Esophagus squamous epithelium (tissue), 5 donors: ENCODE measurements at regions not wholly inside any gene's neighbourhood (a gene's known extent, or its start where the extent isn't known, plus 50 kb on each side); places are given as distances from the start of the nearest gene placed in this dataset.
A peak's percentile ranks its signal among the peaks of the same experiment; 100 is the strongest.

Experiments
- DNase-seq: peaks from one replicate; lab custom pipeline; 2025; lab: John Stamatoyannopoulos, UW
- H3K27ac ChIP-seq, 4 donors: fragments of 200-600 bp; sonication (generic); one replicate each; pipeline ENCODE4 v1.5.1; 2016 to 2019; ENCODE audit warnings: mild to moderate bottlenecking in 1 of 4
- H3K27me3 ChIP-seq, 4 donors: fragments of 200-600 bp; sonication (generic); 1 replicate in 3 of 4; 2 replicates in 1 of 4; pipeline versions ENCODE4 v1.5.1 to v1.6.0; 2017 to 2021; ENCODE audit warnings: antibody characterized with exemption in 1 of 4
- H3K36me3 ChIP-seq, 3 donors: fragments of 200-600 bp; sonication (generic); one replicate each; pipeline ENCODE4 v1.5.1; 2016 to 2019
- H3K4me1 ChIP-seq, 3 donors: fragments of 200-600 bp; sonication (generic); one replicate each; pipeline ENCODE4 v1.5.1; 2017 to 2019
- H3K4me3 ChIP-seq, 4 donors: fragments of 200-600 bp; sonication (generic); 1 replicate in 3 of 4; 2 replicates in 1 of 4; pipeline ENCODE4 v1.5.1; 2016 to 2019; ENCODE audit warnings: mild to moderate bottlenecking in 2 of 4, moderate library complexity in 1 of 4
- H3K9me3 ChIP-seq, 3 donors: fragments of 200-600 bp; sonication (generic); one replicate each; pipeline ENCODE4 v1.5.1; 2016 to 2019
- POLR2A ChIP-seq, 4 donors: fragments of 450-650 bp; IDR thresholded peaks; one replicate each; pipeline ENCODE4 v1.6.1; 2017; ENCODE audit warnings: antibody characterized with exemption in 4 of 4, mild to moderate bottlenecking in 4 of 4, moderate library complexity in 3 of 4
- WGBS, 2 donors: methylation state at CpG; one replicate each; pipeline ENCODE4 v1.1.5; 2018; 5-methylcytosine and 5-hydroxymethylcytosine counted together
- intact Hi-C: fragments of 100-400 bp; cut with DNase I; formaldehyde crosslinking; loops from one replicate; pipeline ENCODE4 v1.15.0; 2022
- TF ChIP-seq, protein P1 (sequence below), 6 experiments: fragments of 450-650 bp in 4 of 6; fragments of 200-600 bp in 2 of 6; sonication (generic) in 2 of 6; IDR thresholded peaks; one replicate each; pipeline ENCODE4 v1.5.1; 2016 to 2019; ENCODE audit warnings: antibody characterized with exemption in 6 of 6, mild to moderate bottlenecking in 4 of 6, moderate library complexity in 4 of 6
- donor health status: DM: yes; HTN: yes; CAD: no.

DNA sequence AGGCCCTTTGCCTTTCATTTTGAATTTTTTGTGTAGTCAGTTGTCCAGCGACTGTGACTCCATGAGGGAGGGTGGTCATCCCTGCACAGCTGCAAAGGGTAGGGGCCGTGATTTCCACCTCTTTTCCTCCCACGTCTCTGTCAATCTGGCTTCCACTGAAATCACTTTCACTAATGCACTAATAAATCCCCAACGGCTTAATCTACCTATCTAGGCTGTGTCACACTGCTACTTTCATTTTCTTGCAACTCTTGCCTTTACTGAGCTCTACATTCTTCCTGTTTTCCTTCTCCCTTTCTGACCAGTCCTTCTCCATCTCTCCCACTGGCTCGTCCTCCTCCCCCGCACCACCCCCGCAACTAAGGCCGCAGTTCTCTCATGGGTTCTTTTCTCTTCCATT lies 212.3 kb upstream of the FOXN3 start:
- Histone ChIP-seq H3K9me3 (no peaks in the 10 kb centered on the region), H3K27ac (peak overlapping the region in 2 of 4 donors; percentile 23 to 57), H3K36me3 (no peaks in the 10 kb centered on the region), H3K4me1 (peaks cover 9 to 44% (median 20%) of the 10 kb centered on the region in 3 donors), H3K4me3 (peak overlapping the region in 2 of 4 donors; percentile 9 to 21), H3K27me3 (no peaks in the 10 kb centered on the region)
- 57 to 59% methylated on average over 8 of the region's 8 CpGs for WGBS, 2 donors
- no peak for DNase-seq
- intact Hi-C loops: loop anchor here (10.0 kb wide), 1 partner anchor 195 kb away; no protein-coding TSS in a partner anchor
- no peak for TF ChIP-seq POLR2A (IDR thresholded peaks at IDR 0.05)
- TF ChIP-seq, protein P1, sequence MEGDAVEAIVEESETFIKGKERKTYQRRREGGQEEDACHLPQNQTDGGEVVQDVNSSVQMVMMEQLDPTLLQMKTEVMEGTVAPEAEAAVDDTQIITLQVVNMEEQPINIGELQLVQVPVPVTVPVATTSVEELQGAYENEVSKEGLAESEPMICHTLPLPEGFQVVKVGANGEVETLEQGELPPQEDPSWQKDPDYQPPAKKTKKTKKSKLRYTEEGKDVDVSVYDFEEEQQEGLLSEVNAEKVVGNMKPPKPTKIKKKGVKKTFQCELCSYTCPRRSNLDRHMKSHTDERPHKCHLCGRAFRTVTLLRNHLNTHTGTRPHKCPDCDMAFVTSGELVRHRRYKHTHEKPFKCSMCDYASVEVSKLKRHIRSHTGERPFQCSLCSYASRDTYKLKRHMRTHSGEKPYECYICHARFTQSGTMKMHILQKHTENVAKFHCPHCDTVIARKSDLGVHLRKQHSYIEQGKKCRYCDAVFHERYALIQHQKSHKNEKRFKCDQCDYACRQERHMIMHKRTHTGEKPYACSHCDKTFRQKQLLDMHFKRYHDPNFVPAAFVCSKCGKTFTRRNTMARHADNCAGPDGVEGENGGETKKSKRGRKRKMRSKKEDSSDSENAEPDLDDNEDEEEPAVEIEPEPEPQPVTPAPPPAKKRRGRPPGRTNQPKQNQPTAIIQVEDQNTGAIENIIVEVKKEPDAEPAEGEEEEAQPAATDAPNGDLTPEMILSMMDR (IDR thresholded peaks at IDR 0.05): no peak

DNA sequence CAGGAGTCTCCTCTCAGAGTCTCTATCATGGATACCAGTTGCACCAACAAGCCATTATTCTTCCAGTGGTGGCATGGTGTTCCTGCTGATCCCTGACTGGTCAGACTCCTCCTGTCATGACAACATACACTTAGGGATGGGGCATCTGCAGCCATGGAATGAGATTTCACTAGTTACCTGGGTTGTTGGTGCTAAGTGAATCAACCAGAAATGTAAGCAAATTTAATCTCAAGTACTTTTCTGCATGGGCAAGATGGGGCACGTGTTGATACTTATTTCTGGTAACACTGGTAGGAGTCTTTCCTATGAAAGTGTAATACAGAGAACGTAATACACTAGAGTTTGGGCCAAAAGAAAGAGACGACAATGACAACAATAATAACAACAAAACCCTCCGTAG lies 211.5 kb upstream of the FOXN3 start:
- intact Hi-C loops: loop anchor here (10.0 kb wide), 1 partner anchor 194 kb away; no protein-coding TSS in a partner anchor
- Histone ChIP-seq H3K4me1 (peaks cover 9 to 47% (median 20%) of the 10 kb centered on the region in 3 donors), H3K36me3 (no peaks in the 10 kb centered on the region), H3K27me3 (no peaks in the 10 kb centered on the region), H3K27ac (peak overlapping the region in 2 of 4 donors; percentile 23 to 57), H3K4me3 (no peak overlapping the region), H3K9me3 (no peaks in the 10 kb centered on the region)
- TF ChIP-seq, protein P1 (IDR thresholded peaks at IDR 0.05): no peak
- no peak for DNase-seq
- WGBS, 2 donors: 49 to 55% methylated on average over 4 of the region's 4 CpGs

DNA sequence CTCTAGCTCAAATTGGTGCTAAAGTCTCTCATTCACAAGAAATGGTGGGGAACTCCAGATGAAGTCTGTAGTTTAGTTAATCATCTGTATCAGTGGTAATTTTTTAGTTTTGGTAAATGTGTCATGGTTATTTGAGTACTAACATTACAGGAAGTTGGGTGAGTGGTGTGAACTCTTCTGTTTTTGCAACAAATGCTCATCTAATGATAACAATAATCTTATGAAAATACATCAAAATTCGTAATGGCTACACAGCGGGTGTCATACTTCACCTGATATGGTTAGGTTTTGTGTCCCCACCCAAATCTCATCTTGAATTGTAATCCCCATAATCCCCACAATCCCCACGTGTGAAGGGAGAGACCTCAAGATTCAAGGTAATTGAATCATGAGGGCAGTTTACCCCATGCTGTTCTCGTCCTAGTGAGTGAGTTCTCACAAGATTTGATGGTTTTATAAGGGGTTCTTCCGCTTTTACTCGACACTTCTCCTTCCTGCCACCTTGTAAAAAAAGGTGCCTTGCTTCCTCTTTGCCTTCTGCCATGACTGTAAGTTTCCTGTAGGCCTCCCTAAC lies 209.3 kb upstream of the FOXN3 start:
- Histone ChIP-seq H3K4me3 (no peak overlapping the region), H3K9me3 (no peaks in the 10 kb centered on the region), H3K4me1 (peaks cover 9 to 47% (median 20%) of the 10 kb centered on the region in 3 donors), H3K36me3 (no peaks in the 10 kb centered on the region), H3K27me3 (no peaks in the 10 kb centered on the region), H3K27ac (no peak overlapping the region)
- DNase-seq: no peak
- intact Hi-C loops: loop anchor here (10.0 kb wide), 1 partner anchor 192 kb away; no protein-coding TSS in a partner anchor
- WGBS, 2 donors: 59 to 62% methylated on average over 6 of the region's 6 CpGs
- TF ChIP-seq, protein P1 (IDR thresholded peaks at IDR 0.05): no peak
- no peak for TF ChIP-seq POLR2A (IDR thresholded peaks at IDR 0.05)

DNA sequence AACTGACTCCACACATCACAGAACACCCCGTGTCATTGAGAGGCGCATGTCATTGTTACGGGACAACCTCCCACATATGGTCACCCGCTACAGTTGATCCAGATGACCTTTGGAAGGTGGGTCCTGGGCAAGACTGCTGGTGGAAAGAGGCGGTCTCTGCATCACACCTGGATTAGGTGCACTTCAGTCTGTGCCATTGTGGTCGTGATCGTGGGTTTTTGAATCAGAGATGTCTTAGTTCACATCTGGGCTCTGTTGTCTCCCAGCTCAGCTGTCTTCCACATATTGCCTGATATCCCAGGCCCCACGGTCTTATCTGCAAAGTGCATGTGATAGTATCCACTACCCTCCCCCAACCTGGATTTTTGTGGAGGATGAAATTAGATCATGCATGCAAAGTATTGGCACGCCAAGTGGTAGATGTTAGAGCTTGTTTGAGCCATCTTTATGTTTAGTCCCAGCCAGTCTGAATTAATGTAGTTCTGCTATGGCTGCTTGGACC lies 208.7 kb upstream of the FOXN3 start:
- no peak for DNase-seq
- TF ChIP-seq POLR2A (IDR thresholded peaks at IDR 0.05): no peak
- TF ChIP-seq, protein P1 (IDR thresholded peaks at IDR 0.05): no peak

DNA sequence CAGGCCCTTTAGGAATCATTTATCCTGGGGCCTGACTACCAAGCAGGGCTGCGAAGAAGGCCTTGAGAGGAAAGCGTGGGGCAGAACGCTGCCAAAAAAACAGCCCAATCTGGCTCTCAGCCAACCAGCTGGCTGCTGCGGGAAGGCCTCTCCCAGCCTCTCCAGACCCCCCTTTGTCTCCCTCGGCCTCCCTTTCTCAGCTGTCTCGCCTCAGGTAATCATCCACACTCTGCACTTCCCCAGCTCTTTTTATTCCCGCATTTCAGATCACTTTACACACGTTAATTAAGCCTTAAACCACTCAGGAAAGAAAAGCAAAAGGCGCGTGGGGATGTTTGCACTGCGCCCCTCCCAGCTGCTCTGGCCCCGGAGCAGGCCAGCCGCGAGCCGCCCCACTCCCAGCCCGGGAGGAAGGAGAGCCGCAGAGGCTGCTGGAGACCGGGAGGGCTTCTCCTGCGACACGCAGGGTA lies 208.2 kb upstream of the FOXN3 start:
- Histone ChIP-seq H3K36me3 (no peaks in the 10 kb centered on the region), H3K27me3 (no peaks in the 10 kb centered on the region), H3K9me3 (no peaks in the 10 kb centered on the region), H3K27ac (no peak overlapping the region), H3K4me1 (peaks cover 9 to 47% (median 20%) of the 10 kb centered on the region in 3 donors), H3K4me3 (peak overlapping the region in 1 of 4 donors; percentile 34)
- TF ChIP-seq POLR2A (IDR thresholded peaks at IDR 0.05): no peak
- TF ChIP-seq, protein P1 (IDR thresholded peaks at IDR 0.05): no peak
- WGBS, 2 donors: 32 to 55% methylated on average over 8 to 13 of the region's 20 CpGs
- DNase-seq: no peak
- intact Hi-C loops: loop anchor here (10.0 kb wide), 1 partner anchor 190 kb away; no protein-coding TSS in a partner anchor

More for the DNA sequence above, 208.7 kb upstream of the FOXN3 start:
- 45 to 62% methylated on average over 6 to 8 of the region's 9 CpGs for WGBS, 2 donors
- peaks cover 9 to 47% (median 20%) of the 10 kb centered on the region in 3 donors for H3K4me1 ChIP-seq
- no peaks in the 10 kb centered on the region for H3K36me3 ChIP-seq
- intact Hi-C loops: loop anchor here (10.0 kb wide), 1 partner anchor 191 kb away; no protein-coding TSS in a partner anchor
- H3K27ac ChIP-seq: no peak overlapping the region
- H3K27me3 ChIP-seq: no peaks in the 10 kb centered on the region
- no peaks in the 10 kb centered on the region for H3K9me3 ChIP-seq
- peak overlapping the region in 1 of 4 donors; percentile 34 for H3K4me3 ChIP-seq
